CD14-positive monocyte (primary cell): ENCODE measurements at regions not wholly inside any gene's neighbourhood (a gene's known extent, or its start where the extent isn't known, plus 50 kb on each side); places are given as distances from the start of the nearest gene placed in this dataset.

Source experiments
- DNase-seq, 3 donors: peaks; one replicate each; pipeline ENCODE4 v3.0.0-alpha.2; 2011 to 2022
- H2AFZ ChIP-seq: 2 replicates; pipeline ENCODE4 v1.6.0; 2012; ENCODE audit warnings: mild to moderate bottlenecking, low read depth, low read length, inconsistent platforms; ENCODE audit not compliant: insufficient read depth, poor library complexity, severe bottlenecking
- H3K27ac ChIP-seq, 2 donors: 1 replicate in 1 of 2; 2 replicates in 1 of 2; pipeline ENCODE4 v1.5.1; 2012 to 2013; ENCODE audit warnings: low read length in 2 of 2, control low read depth in 1 of 2, inconsistent platforms in 1 of 2, low read depth in 1 of 2, mild to moderate bottlenecking in 1 of 2
- H3K27me3 ChIP-seq, 2 donors: one replicate each; pipeline versions ENCODE4 v1.6.0 to v1.6.1; 2011 to 2013; ENCODE audit warnings: low read length in 2 of 2; ENCODE audit not compliant: control insufficient read depth in 2 of 2, insufficient read depth in 2 of 2
- H3K36me3 ChIP-seq, 2 donors: replicated peaks in 1 of 2; 1 replicate in 1 of 2; 2 replicates in 1 of 2; pipeline versions ENCODE4 v1.5.1 to v1.6.1; 2012 to 2013; ENCODE audit warnings: low read length in 2 of 2, control low read depth in 1 of 2, inconsistent platforms in 1 of 2, mild to moderate bottlenecking in 1 of 2; ENCODE audit not compliant: insufficient read depth in 2 of 2, control insufficient read depth in 1 of 2
- H3K4me1 ChIP-seq, 2 donors: 1 replicate in 1 of 2; 2 replicates in 1 of 2; pipeline versions ENCODE4 v1.5.1 to v1.6.1; 2012 to 2013; ENCODE audit warnings: low read length in 2 of 2, control low read depth in 1 of 2, inconsistent platforms in 1 of 2, mild to moderate bottlenecking in 1 of 2, moderate library complexity in 1 of 2; ENCODE audit not compliant: insufficient read depth in 2 of 2, control insufficient read depth in 1 of 2
- H3K4me2 ChIP-seq: replicated peaks from 2 replicates; pipeline ENCODE3; 2012; ENCODE audit warnings: low read length, moderate library complexity, mild to moderate bottlenecking; ENCODE audit not compliant: poor library complexity, severe bottlenecking; ENCODE audit errors: extremely low read depth
- H3K4me3 ChIP-seq, 3 experiments: fragments of 200-600 bp in 1 of 3; sonication (generic) in 1 of 3; replicated peaks in 1 of 3; 1 replicate in 2 of 3; 2 replicates in 1 of 3; pipeline ENCODE4 v1.5.1; 2011 to 2013; ENCODE audit warnings: low read length in 3 of 3, mild to moderate bottlenecking in 3 of 3, control low read depth in 2 of 3, low read depth in 2 of 3, inconsistent platforms in 1 of 3, moderate library complexity in 1 of 3
- H3K79me2 ChIP-seq: 2 replicates; pipeline ENCODE4 v1.6.0; 2012; ENCODE audit warnings: mild to moderate bottlenecking, control low read depth, inconsistent platforms, low read length, moderate library complexity; ENCODE audit not compliant: insufficient read depth
- H3K9ac ChIP-seq: 2 replicates; pipeline ENCODE4 v1.6.0; 2017; ENCODE audit warnings: low read length, mild to moderate bottlenecking; ENCODE audit not compliant: insufficient read depth, poor library complexity, severe bottlenecking
- H3K9me3 ChIP-seq, 2 donors: replicated peaks in 1 of 2; 1 replicate in 1 of 2; 2 replicates in 1 of 2; pipeline versions ENCODE4 v1.5.1 to v1.6.1; 2012 to 2013; ENCODE audit warnings: low read length in 2 of 2, control low read depth in 1 of 2; ENCODE audit not compliant: control insufficient read depth in 1 of 2, insufficient read depth in 1 of 2
- H4K20me1 ChIP-seq: 2 replicates; pipeline ENCODE4 v1.6.0; 2012; ENCODE audit warnings: mild to moderate bottlenecking, low read length, control low read depth, moderate library complexity; ENCODE audit not compliant: insufficient read depth
- H3K27ac Mint-ChIP-seq, 7 donors: one replicate each; pipeline ENCODE4 v1.8.0; 2020; ENCODE audit warnings: mild to moderate bottlenecking in 7 of 7, mixed read lengths in 7 of 7, moderate library complexity in 6 of 7, inconsistent platforms in 2 of 7
- H3K27me3 Mint-ChIP-seq, 3 donors: one replicate each; pipeline ENCODE4 v1.8.0; 2021 to 2022; ENCODE audit warnings: low read depth in 3 of 3, mild to moderate bottlenecking in 3 of 3, mixed read lengths in 3 of 3, moderate library complexity in 3 of 3, inconsistent platforms in 1 of 3
- H3K36me3 Mint-ChIP-seq, 2 donors: one replicate each; pipeline ENCODE4 v1.8.0; 2020; ENCODE audit warnings: mixed read lengths in 2 of 2, inconsistent platforms in 1 of 2, mild to moderate bottlenecking in 1 of 2
- H3K4me1 Mint-ChIP-seq: one replicate; pipeline ENCODE4 v1.8.0; 2020; ENCODE audit warnings: mild to moderate bottlenecking, mixed read lengths
- H3K4me3 Mint-ChIP-seq, 2 donors: one replicate each; pipeline ENCODE4 v1.8.0; 2020; ENCODE audit warnings: mild to moderate bottlenecking in 2 of 2, mixed read lengths in 2 of 2, moderate library complexity in 1 of 2
- H3K9me3 Mint-ChIP-seq, 7 donors: one replicate each; pipeline ENCODE4 v1.8.0; 2020 to 2022; ENCODE audit warnings: mixed read lengths in 7 of 7, mild to moderate bottlenecking in 6 of 7, moderate library complexity in 6 of 7, inconsistent platforms in 2 of 7
- WGBS: methylation state at CpG from one replicate; pipeline ENCODE4 v1.1.5; 2013; ENCODE audit warnings: missing lambda C conversion rate; ENCODE audit not compliant: insufficient coverage; 5-methylcytosine and 5-hydroxymethylcytosine counted together
- intact Hi-C, 2 donors: fragments of 100-400 bp; cut with micrococcal nuclease; formaldehyde crosslinking; loops; one replicate each; pipeline versions ENCODE4 v1.15.0 to v1.15.1; 2023
- TF ChIP-seq, protein P1 (sequence below): fragments of 200-600 bp; IDR thresholded peaks from one replicate; pipeline ENCODE4 v1.8.0; 2022; ENCODE audit warnings: antibody characterized with exemption, mild to moderate bottlenecking

DNA sequence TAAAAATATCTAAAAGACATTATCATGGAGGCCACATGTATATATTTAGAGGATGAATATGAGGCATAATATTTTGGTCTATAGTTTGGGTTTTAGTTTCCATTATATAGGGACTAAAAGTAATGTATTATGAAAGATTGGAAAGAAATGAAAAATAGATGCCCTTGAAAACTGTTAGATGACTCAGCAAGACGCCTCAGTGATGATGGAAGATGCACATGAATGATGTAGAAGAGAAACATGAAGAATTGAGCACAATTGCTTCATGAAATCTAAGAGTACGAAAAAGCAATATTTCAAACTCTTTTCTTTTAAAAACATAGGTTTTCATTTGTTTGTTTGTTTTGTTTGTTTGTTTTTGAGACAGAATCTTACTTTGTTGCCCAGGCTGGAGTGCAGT is 89.8 kb downstream of the ARL4A start:
- intact Hi-C loops, result no loop called here
- Histone ChIP-seq H2AFZ (no peak overlapping the region), H3K4me2 (no peak overlapping the region), H3K9me3 (no peaks in the 10 kb centered on the region), H3K27me3 (no peaks in the 10 kb centered on the region), H3K79me2 (no peaks in the 10 kb centered on the region), H3K36me3 (no peaks in the 10 kb centered on the region), H3K27ac (no peak overlapping the region), H3K4me1 (no peaks in the 10 kb centered on the region), H4K20me1 (no peaks in the 10 kb centered on the region), H3K4me3 (no peak overlapping the region), H3K9ac (no peak overlapping the region)
- Mint-ChIP-seq H3K36me3 (no peaks in the 10 kb centered on the region), H3K27me3 (peaks cover 1 to 3% (median 2%) of the 10 kb centered on the region in 3 donors), H3K27ac (no peak overlapping the region), H3K4me1 (no peaks in the 10 kb centered on the region), H3K4me3 (no peak overlapping the region), H3K9me3 (peaks cover 0 to 5% (median 2%) of the 10 kb centered on the region in 7 donors)
- TF ChIP-seq, protein P1, sequence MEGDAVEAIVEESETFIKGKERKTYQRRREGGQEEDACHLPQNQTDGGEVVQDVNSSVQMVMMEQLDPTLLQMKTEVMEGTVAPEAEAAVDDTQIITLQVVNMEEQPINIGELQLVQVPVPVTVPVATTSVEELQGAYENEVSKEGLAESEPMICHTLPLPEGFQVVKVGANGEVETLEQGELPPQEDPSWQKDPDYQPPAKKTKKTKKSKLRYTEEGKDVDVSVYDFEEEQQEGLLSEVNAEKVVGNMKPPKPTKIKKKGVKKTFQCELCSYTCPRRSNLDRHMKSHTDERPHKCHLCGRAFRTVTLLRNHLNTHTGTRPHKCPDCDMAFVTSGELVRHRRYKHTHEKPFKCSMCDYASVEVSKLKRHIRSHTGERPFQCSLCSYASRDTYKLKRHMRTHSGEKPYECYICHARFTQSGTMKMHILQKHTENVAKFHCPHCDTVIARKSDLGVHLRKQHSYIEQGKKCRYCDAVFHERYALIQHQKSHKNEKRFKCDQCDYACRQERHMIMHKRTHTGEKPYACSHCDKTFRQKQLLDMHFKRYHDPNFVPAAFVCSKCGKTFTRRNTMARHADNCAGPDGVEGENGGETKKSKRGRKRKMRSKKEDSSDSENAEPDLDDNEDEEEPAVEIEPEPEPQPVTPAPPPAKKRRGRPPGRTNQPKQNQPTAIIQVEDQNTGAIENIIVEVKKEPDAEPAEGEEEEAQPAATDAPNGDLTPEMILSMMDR, result no peak
- WGBS, result no CpG with 5 or more reads among the region's 2 CpGs
- no peak for DNase-seq

DNA sequence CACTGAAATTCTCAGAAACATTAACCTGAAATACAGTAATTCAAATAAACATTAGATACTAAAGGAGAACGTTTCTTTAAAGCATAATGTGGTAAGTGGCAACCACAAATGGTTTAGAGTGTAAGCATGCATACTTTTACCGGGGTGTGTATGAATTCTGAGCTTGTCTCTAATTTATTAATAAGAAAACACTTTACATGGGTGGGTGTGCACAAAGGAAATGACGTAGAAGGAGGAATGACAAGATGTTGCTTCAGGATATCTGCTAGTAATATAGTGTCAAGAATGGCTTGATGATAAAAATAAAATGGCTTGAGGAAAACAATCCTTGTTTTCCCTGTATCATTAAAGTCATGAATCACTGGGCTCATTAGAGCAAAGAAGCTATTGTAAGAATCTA is 92.5 kb downstream of the ARL4A start:
- no peak for DNase-seq
- Mint-ChIP-seq H3K27me3 (peaks cover 0 to 5% (median 3%) of the 10 kb centered on the region in 3 donors), H3K27ac (no peak overlapping the region), H3K9me3 (peaks cover 0 to 3% (median 2%) of the 10 kb centered on the region in 7 donors), H3K36me3 (no peaks in the 10 kb centered on the region), H3K4me1 (no peaks in the 10 kb centered on the region), H3K4me3 (no peak overlapping the region)
- Histone ChIP-seq H3K27me3 (no peaks in the 10 kb centered on the region), H2AFZ (no peak overlapping the region), H3K4me1 (no peaks in the 10 kb centered on the region), H3K4me2 (no peak overlapping the region), H3K27ac (no peak overlapping the region), H3K79me2 (no peaks in the 10 kb centered on the region), H3K9me3 (no peaks in the 10 kb centered on the region), H3K4me3 (no peak overlapping the region), H3K36me3 (no peaks in the 10 kb centered on the region), H3K9ac (no peak overlapping the region), H4K20me1 (no peaks in the 10 kb centered on the region)
- no CpG with 5 or more reads among the region's 3 CpGs for WGBS
- TF ChIP-seq, protein P1, result no peak
- intact Hi-C loops, result no loop called here
